K562 (cell line): ENCODE measurements at regions not wholly inside any gene's neighbourhood (a gene's known extent, or its start where the extent isn't known, plus 50 kb on each side); places are given as distances from the start of the nearest gene placed in this dataset.

Experiments used
- ATAC-seq: fragments of 200-7000 bp; cut with Tn5 transposase; 3 replicates; pipeline ENCODE4 v1.9.1; 2020; ENCODE audit warnings: moderate library complexity
- BruUV-seq: library from RNA; stranded (reverse); fragments of 400-500 nt; replicated peaks from 2 replicates; lab custom pipeline; 2021; lab: Mats Ljungman, UMichigan
- CTCF ChIA-PET: fragments of 300-600 bp; formaldehyde crosslinking; extraction: SDS; loops from one replicate; lab custom pipeline; 2021; ENCODE audit warnings: low intra/inter-chr PET ratio; lab: Yijun Ruan, JAX
- POLR2A ChIA-PET: fragments of 300-600, 350-650 bp; sonication (Branson Sonifier 250); formaldehyde crosslinking; extraction: SDS; loops from one replicate; lab custom pipeline; 2021; ENCODE audit warnings: antibody characterized with exemption, inconsistent platforms; lab: Yijun Ruan, JAX
- DNase-seq, 4 experiments: peaks; one replicate each; pipeline versions ENCODE4 v3.0.0 to v3.0.0-alpha.2; 2011 to 2018; ENCODE audit warnings: low spot score in 3 of 4, mixed read lengths in 3 of 4; ENCODE audit errors: extremely low read depth in 1 of 4
- FAIRE-seq: peaks from 2 replicates; lab custom pipeline; 2011; peaks lifted over from hg19 to GRCh38; lab: Jason Lieb, UNC
- H2AFZ ChIP-seq: 2 replicates; pipeline ENCODE4 v1.6.0; 2011; ENCODE audit warnings: low read depth, low read length, control low read depth, inconsistent platforms
- H3K27ac ChIP-seq: fragments of 200-600 bp; 3 replicates; pipeline ENCODE4 v1.8.0; 2011; ENCODE audit warnings: low read depth, mild to moderate bottlenecking, control low read depth, inconsistent platforms, low read length, moderate library complexity, mixed read lengths; ENCODE audit errors: extremely low read depth
- H3K27me3 ChIP-seq, 2 experiments: fragments of 300-600 bp in 1 of 2; 2 replicates in 1 of 2; 3 replicates in 1 of 2; pipeline versions ENCODE4 v1.6.0 to v1.8.0; 2011; ENCODE audit warnings: inconsistent platforms in 2 of 2, low read length in 2 of 2, mild to moderate bottlenecking in 1 of 2, mixed read lengths in 1 of 2, moderate library complexity in 1 of 2; ENCODE audit not compliant: control insufficient read depth in 2 of 2, insufficient read depth in 2 of 2
- H3K36me3 ChIP-seq: fragments of 300-600 bp; 3 replicates; pipeline ENCODE4 v1.8.0; 2011; ENCODE audit warnings: mild to moderate bottlenecking, low read length, inconsistent platforms; ENCODE audit not compliant: control insufficient read depth, insufficient read depth
- H3K4me1 ChIP-seq, 2 experiments: fragments of 200-600 bp in 1 of 2; replicated peaks in 1 of 2; 2 replicates in 1 of 2; 3 replicates in 1 of 2; pipeline versions ENCODE4 v1.5.1 to v1.8.0; 2011; ENCODE audit warnings: inconsistent platforms in 2 of 2, low read length in 2 of 2, mild to moderate bottlenecking in 1 of 2, mixed read lengths in 1 of 2, moderate library complexity in 1 of 2; ENCODE audit not compliant: control insufficient read depth in 2 of 2, insufficient read depth in 2 of 2
- H3K4me2 ChIP-seq: 2 replicates; pipeline ENCODE4 v1.6.1; 2011; ENCODE audit warnings: low read length, control low read depth, inconsistent platforms, mixed read lengths; ENCODE audit not compliant: insufficient read depth
- H3K4me3 ChIP-seq: fragments of 200-600 bp; sonication (generic), shearing (Covaris generic); 2 replicates; pipeline ENCODE4 v1.5.1; 2016; ENCODE audit warnings: control low read depth, inconsistent platforms
- H3K79me2 ChIP-seq: fragments of 200-600 bp; 3 replicates; pipeline ENCODE4 v1.8.0; 2011; ENCODE audit warnings: low read length, inconsistent platforms; ENCODE audit not compliant: control insufficient read depth, insufficient read depth
- H3K9ac ChIP-seq, 2 experiments: 2 replicates each; pipeline versions ENCODE4 v1.6.0 to v1.6.1; 2011; ENCODE audit warnings: low read depth in 2 of 2, low read length in 2 of 2, control low read depth in 1 of 2, inconsistent platforms in 1 of 2, mild to moderate bottlenecking in 1 of 2, mixed read lengths in 1 of 2; ENCODE audit not compliant: insufficient read depth in 1 of 2
- H3K9me1 ChIP-seq: one replicate; pipeline ENCODE4 v1.6.0; 2011; ENCODE audit warnings: inconsistent platforms, mild to moderate bottlenecking, low read length, moderate library complexity; ENCODE audit not compliant: control insufficient read depth, insufficient read depth
- H3K9me3 ChIP-seq: replicated peaks from 2 replicates; pipeline ENCODE4 v1.5.1; 2011; ENCODE audit warnings: low read depth, low read length, inconsistent platforms; ENCODE audit not compliant: control insufficient read depth, insufficient read depth
- H4K20me1 ChIP-seq: replicated peaks from 2 replicates; pipeline ENCODE4 v1.6.1; 2011; ENCODE audit warnings: low read length, inconsistent platforms, mixed read lengths; ENCODE audit not compliant: control insufficient read depth, insufficient read depth
- ESRRB ChIP-seq: fragments of 250-450 bp; sonication (Bioruptor Pico); IDR thresholded peaks from 2 replicates; pipeline ENCODE4 v1.5.0; 2020; ENCODE audit warnings: mild to moderate bottlenecking, moderate library complexity, borderline replicate concordance
- NFE2 ChIP-seq: IDR thresholded peaks from 2 replicates; pipeline ENCODE4 v1.6.1; 2014; ENCODE audit warnings: antibody characterized with exemption, low read depth
- RBM25 ChIP-seq: fragments of 200-400 bp; formaldehyde crosslinking; IDR thresholded peaks from 2 replicates; pipeline ENCODE4 v1.6.1; 2018; ENCODE audit warnings: low read length, low read depth, moderate library complexity; ENCODE audit not compliant: severe bottlenecking
- ZNF316 ChIP-seq: fragments of 450-650 bp; IDR thresholded peaks from 2 replicates; pipeline ENCODE4 v1.6.1; 2016
- WGBS: fragments of 100-300 bp; shearing (Covaris generic); methylation state at CpG from one replicate; pipeline ENCODE4 v1.1.6; 2016; ENCODE audit warnings: low coverage, mixed read lengths; ENCODE audit not compliant: insufficient coverage; ENCODE audit errors: missing lambda C conversion rate; 5-methylcytosine and 5-hydroxymethylcytosine counted together
- in situ Hi-C: fragments of 300-500 bp; cut with MboI; formaldehyde crosslinking; loops from 4 replicates; pipeline ENCODE4 v1.15.0; 2018; ENCODE audit warnings: inconsistent platforms, mixed read lengths
- intact Hi-C: fragments of 100-400 bp; cut with micrococcal nuclease; formaldehyde crosslinking; loops from 2 replicates; pipeline ENCODE4 v1.14.2; 2022

DNA sequence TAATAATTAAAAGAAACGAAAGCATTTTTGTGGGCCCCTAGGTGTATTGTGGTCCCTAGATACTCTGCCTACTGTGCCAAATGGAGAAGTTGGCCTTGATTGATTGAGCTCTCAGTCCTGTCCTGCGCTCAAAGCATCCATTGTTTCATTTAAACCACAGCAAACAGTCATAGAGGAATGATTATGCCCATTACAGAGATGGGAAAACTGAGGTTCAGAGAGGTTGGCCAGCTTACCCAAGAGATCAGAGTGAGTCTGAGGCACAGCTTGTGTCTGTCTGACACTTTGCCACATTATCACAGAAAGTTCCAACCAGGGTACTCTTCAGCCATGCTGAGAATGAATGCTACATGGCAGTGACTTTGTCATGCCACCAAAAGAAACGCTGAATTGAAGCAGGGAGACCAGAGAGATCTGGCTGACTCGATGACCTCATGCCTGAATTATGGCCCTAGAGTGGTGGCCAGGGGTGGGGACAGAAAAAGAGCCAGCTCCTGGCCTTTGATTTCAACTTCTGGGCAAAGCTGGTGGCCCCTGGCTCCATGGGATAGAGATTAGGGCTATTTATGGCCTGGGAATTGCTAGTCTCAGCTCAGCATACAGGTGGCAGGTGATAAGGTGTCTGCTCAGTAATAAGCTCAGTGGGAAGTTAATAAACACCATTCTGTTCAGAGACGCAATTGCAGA lies 180.5 kb downstream of the MIAT start:
- no peak overlapping the region for H2AFZ ChIP-seq
- H3K79me2 ChIP-seq: no peaks in the 10 kb centered on the region
- H3K4me1 ChIP-seq: no peaks in the 10 kb centered on the region; a peak in 1 of 5 replicates
- H3K27me3 ChIP-seq: no peaks in the 10 kb centered on the region; a peak in 1 of 5 replicates
- H3K36me3 ChIP-seq: no peaks in the 10 kb centered on the region
- intact Hi-C loops: no loop called here
- no peaks in the 10 kb centered on the region for H3K9me1 ChIP-seq
- H3K27ac ChIP-seq: no peak overlapping the region
- TF ChIP-seq RBM25 (peak; percentile 67), ESRRB (CRISPR knock-in tag) (no peak)
- H4K20me1 ChIP-seq: no peaks in the 10 kb centered on the region
- H3K4me3 ChIP-seq: no peak overlapping the region
- in situ Hi-C loops: no loop called here
- WGBS: 4% methylated on average over 5 of the region's 5 CpGs
- ChIA-PET POLR2A (no interaction called here), CTCF (no interaction called here)
- FAIRE-seq (no peak), DNase-seq (no peak), ATAC-seq (no peak)
- H3K9me3 ChIP-seq: no peaks in the 10 kb centered on the region
- no peak overlapping the region for H3K9ac ChIP-seq
- H3K4me2 ChIP-seq: no peak overlapping the region
- no TSS peak for BruUV-seq

DNA sequence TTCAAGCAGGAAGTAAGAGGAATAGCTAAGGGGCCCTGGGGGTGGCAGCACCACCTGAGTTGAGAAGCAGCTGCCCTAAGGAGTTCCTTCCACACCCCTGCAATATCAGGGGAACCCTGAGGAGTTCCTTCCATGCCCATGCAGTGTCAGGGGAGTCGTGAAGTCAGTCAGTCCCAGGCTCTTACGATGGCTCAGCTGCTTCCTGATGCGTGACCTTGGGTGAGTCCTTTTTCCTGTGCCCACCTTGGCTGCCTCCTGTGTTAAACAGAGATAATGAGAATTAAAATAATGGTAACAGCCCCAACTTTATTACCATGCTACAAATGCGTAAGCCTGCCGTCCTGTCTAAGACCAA lies 181.1 kb downstream of the MIAT start:
- H3K27ac ChIP-seq: no peak overlapping the region
- ChIA-PET POLR2A (no interaction called here), CTCF (no interaction called here)
- no peaks in the 10 kb centered on the region for H3K36me3 ChIP-seq
- H3K79me2 ChIP-seq: no peaks in the 10 kb centered on the region
- H3K27me3 ChIP-seq: no peaks in the 10 kb centered on the region; a peak in 2 of 5 replicates
- no peak; the same call in 1 of the 2 replicates for TF ChIP-seq NFE2
- TF ChIP-seq ZNF316: 0 out of 2 replicates have a peak, but pooled peaks have one; percentile 3
- FAIRE-seq (no peak), ATAC-seq (no peak), DNase-seq (no peak)
- 0% methylated on average over 5 of the region's 5 CpGs for WGBS
- intact Hi-C loops (no loop called here), in situ Hi-C loops (no loop called here)
- BruUV-seq: no TSS peak
- no peaks in the 10 kb centered on the region; a peak in 1 of 5 replicates for H3K4me1 ChIP-seq
- no peaks in the 10 kb centered on the region for H4K20me1 ChIP-seq
- no peaks in the 10 kb centered on the region for H3K9me3 ChIP-seq
- H3K4me2 ChIP-seq: no peak overlapping the region
- H3K9ac ChIP-seq: no peak overlapping the region
- no peak overlapping the region for H2AFZ ChIP-seq
- no peak overlapping the region for H3K4me3 ChIP-seq
- H3K9me1 ChIP-seq: no peaks in the 10 kb centered on the region
